GM12891 (cell line): ENCODE measurements at regions not wholly inside any gene's neighbourhood (a gene's known extent, or its start where the extent isn't known, plus 50 kb on each side); places are given as distances from the start of the nearest gene placed in this dataset.

Experiments
- PAX5 ChIP-seq: IDR thresholded peaks from 2 replicates; pipeline ENCODE4 v1.6.1; 2011; ENCODE audit warnings: low read length, moderate library complexity, mild to moderate bottlenecking; ENCODE audit not compliant: insufficient read depth, severe bottlenecking
- POLR2A ChIP-seq: IDR thresholded peaks from 2 replicates; pipeline ENCODE4 v1.6.1; 2011; ENCODE audit warnings: low read depth, low read length, control low read depth
- POLR2AphosphoS5 ChIP-seq: IDR thresholded peaks from 2 replicates; pipeline ENCODE4 v1.6.1; 2011; ENCODE audit warnings: low read depth, low read length, control low read depth
- POU2F2 ChIP-seq: IDR thresholded peaks from 2 replicates; pipeline ENCODE4 v1.6.1; 2011; ENCODE audit warnings: low read depth, mild to moderate bottlenecking, control low read depth, low read length, moderate library complexity
- SPI1 ChIP-seq: IDR thresholded peaks from 2 replicates; pipeline ENCODE4 v1.6.1; 2011; ENCODE audit warnings: low read depth, low read length, control low read depth
- TAF1 ChIP-seq: IDR thresholded peaks from 2 replicates; pipeline ENCODE4 v1.6.1; 2011; ENCODE audit warnings: low read depth, low read length, control low read depth

DNA sequence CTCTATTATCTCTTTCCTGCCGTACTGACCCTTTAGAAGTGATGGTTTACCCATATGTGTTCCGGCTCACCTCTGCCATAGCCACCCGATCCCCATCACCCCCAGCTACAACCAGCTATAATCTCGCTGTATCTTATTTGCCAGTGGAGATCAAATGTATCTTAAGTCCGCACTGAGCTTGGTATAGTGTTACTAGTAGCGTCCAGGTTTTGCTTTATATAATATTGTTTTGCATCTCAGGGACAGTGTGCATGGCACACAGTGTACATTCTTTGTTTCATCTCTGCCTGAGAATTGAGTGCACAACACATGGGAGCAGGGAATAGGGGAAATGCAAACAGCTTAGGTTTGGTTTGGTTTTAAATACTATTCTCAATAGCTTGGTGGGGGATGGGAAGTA lies 135.8 kb upstream of the SNX2 start:
- no peak for TF ChIP-seq POLR2A
- TF ChIP-seq POLR2AphosphoS5, result no peak
- no peak for TF ChIP-seq TAF1
- no peak for TF ChIP-seq SPI1
- no peak for TF ChIP-seq POU2F2
- no peak for TF ChIP-seq PAX5
